ENCODE measurements at regions not wholly inside any gene's neighbourhood (a gene's known extent, or its start where the extent isn't known, plus 50 kb on each side); places are given as distances from the start of the nearest gene placed in this dataset.

DNA sequence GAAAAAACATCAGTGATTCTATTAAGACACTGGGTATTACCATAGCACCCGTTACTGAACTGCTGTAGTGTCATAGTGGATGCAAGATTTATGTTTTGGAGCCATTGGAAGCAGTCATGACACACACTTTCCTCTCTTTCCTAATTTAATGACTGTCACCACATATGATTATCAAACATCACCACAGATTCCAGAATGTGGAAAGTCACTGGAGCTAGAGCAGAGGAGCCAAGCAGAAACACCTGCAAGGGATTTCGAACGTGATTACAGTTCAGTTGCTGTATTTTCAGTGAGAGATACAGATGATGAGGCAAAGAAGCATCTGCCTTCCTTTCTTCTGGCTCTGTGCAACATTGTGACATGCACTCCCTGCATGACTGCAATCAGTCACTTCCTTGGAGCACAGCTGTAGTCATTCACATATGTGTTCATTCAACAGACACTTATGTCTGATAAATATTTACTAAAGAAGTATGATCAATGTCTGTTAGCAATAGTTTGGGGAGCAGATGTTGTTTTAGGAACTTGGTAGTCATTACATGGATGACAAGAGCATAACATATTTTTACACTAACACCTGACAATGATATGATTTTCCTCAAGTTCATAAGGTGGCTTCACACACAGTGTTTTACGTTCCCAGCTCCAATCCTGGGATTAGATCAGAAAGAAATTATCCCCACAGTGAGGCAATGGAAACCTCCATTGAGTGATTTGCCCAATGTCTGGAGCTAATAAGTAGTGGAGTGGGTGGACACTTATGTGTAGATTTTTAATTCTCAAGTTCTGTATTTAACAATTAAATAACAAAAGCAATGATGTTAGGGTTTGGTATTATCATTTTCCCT, 416.6 kb downstream of the PLCL1 start:
- no peak for TF ChIP-seq EZH2 (IDR thresholded peaks at IDR 0.05; ENCODE audit: borderline replicate concordance, low read length)
- TF ChIP-seq, protein P1, sequence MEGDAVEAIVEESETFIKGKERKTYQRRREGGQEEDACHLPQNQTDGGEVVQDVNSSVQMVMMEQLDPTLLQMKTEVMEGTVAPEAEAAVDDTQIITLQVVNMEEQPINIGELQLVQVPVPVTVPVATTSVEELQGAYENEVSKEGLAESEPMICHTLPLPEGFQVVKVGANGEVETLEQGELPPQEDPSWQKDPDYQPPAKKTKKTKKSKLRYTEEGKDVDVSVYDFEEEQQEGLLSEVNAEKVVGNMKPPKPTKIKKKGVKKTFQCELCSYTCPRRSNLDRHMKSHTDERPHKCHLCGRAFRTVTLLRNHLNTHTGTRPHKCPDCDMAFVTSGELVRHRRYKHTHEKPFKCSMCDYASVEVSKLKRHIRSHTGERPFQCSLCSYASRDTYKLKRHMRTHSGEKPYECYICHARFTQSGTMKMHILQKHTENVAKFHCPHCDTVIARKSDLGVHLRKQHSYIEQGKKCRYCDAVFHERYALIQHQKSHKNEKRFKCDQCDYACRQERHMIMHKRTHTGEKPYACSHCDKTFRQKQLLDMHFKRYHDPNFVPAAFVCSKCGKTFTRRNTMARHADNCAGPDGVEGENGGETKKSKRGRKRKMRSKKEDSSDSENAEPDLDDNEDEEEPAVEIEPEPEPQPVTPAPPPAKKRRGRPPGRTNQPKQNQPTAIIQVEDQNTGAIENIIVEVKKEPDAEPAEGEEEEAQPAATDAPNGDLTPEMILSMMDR (IDR thresholded peaks at IDR 0.05; ENCODE audit: low read length), result no peak

DNA sequence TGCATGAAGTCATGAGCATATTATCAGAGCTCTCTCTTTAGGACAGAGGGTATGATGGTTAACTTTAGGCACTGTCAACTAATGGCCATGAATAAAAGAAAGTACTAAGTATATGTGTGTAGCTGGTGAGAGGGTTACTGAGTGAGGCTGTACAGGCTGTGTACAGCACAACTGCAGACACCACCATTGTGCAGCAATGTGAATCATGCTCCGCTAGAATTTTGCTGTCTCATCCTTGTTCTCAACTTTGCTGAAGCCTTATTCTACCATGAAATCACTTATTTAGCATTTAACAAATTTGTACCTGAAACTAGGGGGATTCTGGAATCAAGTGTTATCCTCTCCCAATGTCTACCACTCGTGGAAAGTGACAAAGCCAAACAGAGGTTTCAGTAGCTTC, 414.9 kb downstream of the PLCL1 start:
- Histone ChIP-seq H3K9me2 (ENCODE audit: low read depth, low read length) (no peaks in the 10 kb centered on the region), H3F3A (ENCODE audit: insufficient read depth, low read length) (no peaks in the 10 kb centered on the region), H3K4me1 (ENCODE audit: insufficient read depth, low read length, severe bottlenecking) (no peaks in the 10 kb centered on the region), H3K9ac (ENCODE audit: low read length) (no peak overlapping the region), H3K79me2 (ENCODE audit: insufficient read depth, low read length) (no peaks in the 10 kb centered on the region), H4K20me1 (ENCODE audit: insufficient read depth, low read length) (no peaks in the 10 kb centered on the region), H3K36me3 (ENCODE audit: insufficient read depth, low read length) (no peaks in the 10 kb centered on the region), H3K27ac (ENCODE audit: low read depth, low read length, poor library complexity, severe bottlenecking) (no peak overlapping the region), H3K4me3 (ENCODE audit: low read depth, low read length, poor library complexity, severe bottlenecking) (no peak overlapping the region), H3K9me3 (ENCODE audit: low read length) (no peaks in the 10 kb centered on the region), H3K4me2 (ENCODE audit: low read length) (no peak overlapping the region), H2AFZ (ENCODE audit: low read length) (no peak overlapping the region), H3K27me3 (ENCODE audit: insufficient read depth, low read length) (no peaks in the 10 kb centered on the region)
- TF ChIP-seq, protein P1 (IDR thresholded peaks at IDR 0.05; ENCODE audit: low read length), result no peak
- no peak for TF ChIP-seq EZH2 (IDR thresholded peaks at IDR 0.05; ENCODE audit: borderline replicate concordance, low read length)

More for the DNA sequence above, 416.6 kb downstream of the PLCL1 start:
- H3K4me1 ChIP-seq (ENCODE audit: insufficient read depth, low read length, severe bottlenecking), result no peaks in the 10 kb centered on the region
- H3K9ac ChIP-seq (ENCODE audit: low read length), result no peak overlapping the region
- no peaks in the 10 kb centered on the region for H3K27me3 ChIP-seq (ENCODE audit: insufficient read depth, low read length)
- no peak overlapping the region for H3K4me2 ChIP-seq (ENCODE audit: low read length)
- H3F3A ChIP-seq (ENCODE audit: insufficient read depth, low read length), result no peaks in the 10 kb centered on the region
- H2AFZ ChIP-seq (ENCODE audit: low read length), result no peak overlapping the region
- H4K20me1 ChIP-seq (ENCODE audit: insufficient read depth, low read length), result no peaks in the 10 kb centered on the region
- H3K27ac ChIP-seq (ENCODE audit: low read depth, low read length, poor library complexity, severe bottlenecking), result no peak overlapping the region
- H3K9me2 ChIP-seq (ENCODE audit: low read depth, low read length), result no peaks in the 10 kb centered on the region
- H3K36me3 ChIP-seq (ENCODE audit: insufficient read depth, low read length), result no peaks in the 10 kb centered on the region
- H3K9me3 ChIP-seq (ENCODE audit: low read length), result no peaks in the 10 kb centered on the region
- H3K79me2 ChIP-seq (ENCODE audit: insufficient read depth, low read length), result no peaks in the 10 kb centered on the region
- H3K4me3 ChIP-seq (ENCODE audit: low read depth, low read length, poor library complexity, severe bottlenecking), result no peak overlapping the region

DNA sequence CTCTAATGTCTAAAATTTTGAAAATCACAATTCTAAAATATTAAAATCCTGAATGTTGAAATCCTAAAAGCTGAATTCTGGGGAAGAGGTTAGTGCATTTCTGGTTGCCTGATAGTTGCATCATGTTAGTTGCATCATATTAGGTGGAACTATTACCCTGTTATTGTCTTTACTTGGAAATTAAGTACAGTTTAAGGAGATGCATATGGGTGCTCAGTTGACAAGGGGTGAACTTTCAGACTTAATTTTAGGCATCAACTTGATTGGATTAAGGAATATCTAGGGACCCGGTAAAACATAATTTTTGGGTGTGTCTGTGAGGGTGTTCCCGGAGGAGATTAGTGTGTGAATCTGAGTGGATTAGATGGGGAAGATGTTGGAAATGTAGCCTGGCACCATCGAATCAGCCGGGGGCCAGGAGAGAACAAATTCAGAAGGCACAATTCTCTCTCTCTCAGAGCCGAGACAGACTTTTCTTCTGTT, 409.8 kb downstream of the PLCL1 start:
- no peak overlapping the region for H3K27ac ChIP-seq (ENCODE audit: low read depth, low read length, poor library complexity, severe bottlenecking)
- H4K20me1 ChIP-seq (ENCODE audit: insufficient read depth, low read length), result no peaks in the 10 kb centered on the region
- no peaks in the 10 kb centered on the region for H3K9me3 ChIP-seq (ENCODE audit: low read length)
- no peak overlapping the region for H3K9ac ChIP-seq (ENCODE audit: low read length)
- TF ChIP-seq EZH2 (IDR thresholded peaks at IDR 0.05; ENCODE audit: borderline replicate concordance, low read length), result no peak
- TF ChIP-seq, protein P1 (IDR thresholded peaks at IDR 0.05; ENCODE audit: low read length), result no peak
- H3F3A ChIP-seq (ENCODE audit: insufficient read depth, low read length), result no peaks in the 10 kb centered on the region
- H3K4me3 ChIP-seq (ENCODE audit: low read depth, low read length, poor library complexity, severe bottlenecking), result no peak overlapping the region
- H3K27me3 ChIP-seq (ENCODE audit: insufficient read depth, low read length), result no peaks in the 10 kb centered on the region
- no peaks in the 10 kb centered on the region for H3K79me2 ChIP-seq (ENCODE audit: insufficient read depth, low read length)
- H2AFZ ChIP-seq (ENCODE audit: low read length), result no peak overlapping the region
- H3K4me1 ChIP-seq (ENCODE audit: insufficient read depth, low read length, severe bottlenecking), result no peaks in the 10 kb centered on the region
- H3K36me3 ChIP-seq (ENCODE audit: insufficient read depth, low read length), result no peaks in the 10 kb centered on the region
- H3K9me2 ChIP-seq (ENCODE audit: low read depth, low read length), result no peaks in the 10 kb centered on the region
- H3K4me2 ChIP-seq (ENCODE audit: low read length), result no peak overlapping the region

Data from OCI-LY1 (cell line).